ENCODE measurements at regions not wholly inside any gene's neighbourhood (a gene's known extent, or its start where the extent isn't known, plus 50 kb on each side); places are given as distances from the start of the nearest gene placed in this dataset.

- TF ChIP-seq EZH2 (IDR thresholded peaks at IDR 0.05; ENCODE audit: borderline replicate concordance) (no peak), CTCF (IDR thresholded peaks at IDR 0.05; ENCODE audit: poor library complexity) (no peak), EZH2phosphoT487 (IDR thresholded peaks at IDR 0.05; ENCODE audit: low read depth, severe bottlenecking, unreplicated experiment) (no peak)
Observed at GRCh38 chr9:87089506-87089905, 142.2 kb upstream of the GAS1 start.
